GM12892 (cell line): ENCODE measurements at regions not wholly inside any gene's neighbourhood (a gene's known extent, or its start where the extent isn't known, plus 50 kb on each side); places are given as distances from the start of the nearest gene placed in this dataset.

Experiments used
- POLR2A ChIP-seq: IDR thresholded peaks from 2 replicates; pipeline ENCODE4 v1.6.1; 2011; ENCODE audit warnings: low read depth, low read length, control low read depth
- POLR2AphosphoS5 ChIP-seq: IDR thresholded peaks from 2 replicates; pipeline ENCODE4 v1.6.1; 2011; ENCODE audit warnings: low read depth, low read length, control low read depth
- TAF1 ChIP-seq: IDR thresholded peaks from 2 replicates; pipeline ENCODE4 v1.6.1; 2011; ENCODE audit warnings: low read depth, mild to moderate bottlenecking, control low read depth, low read length, borderline replicate concordance

- no peak for TF ChIP-seq POLR2A
- no peak for TF ChIP-seq POLR2AphosphoS5
- no peak for TF ChIP-seq TAF1
Observed at GRCh38 chr2:240363746-240364581, 71.5 kb upstream of the GPC1 start.
